ENCODE measurements at regions not wholly inside any gene's neighbourhood (a gene's known extent, or its start where the extent isn't known, plus 50 kb on each side); places are given as distances from the start of the nearest gene placed in this dataset.

DNA sequence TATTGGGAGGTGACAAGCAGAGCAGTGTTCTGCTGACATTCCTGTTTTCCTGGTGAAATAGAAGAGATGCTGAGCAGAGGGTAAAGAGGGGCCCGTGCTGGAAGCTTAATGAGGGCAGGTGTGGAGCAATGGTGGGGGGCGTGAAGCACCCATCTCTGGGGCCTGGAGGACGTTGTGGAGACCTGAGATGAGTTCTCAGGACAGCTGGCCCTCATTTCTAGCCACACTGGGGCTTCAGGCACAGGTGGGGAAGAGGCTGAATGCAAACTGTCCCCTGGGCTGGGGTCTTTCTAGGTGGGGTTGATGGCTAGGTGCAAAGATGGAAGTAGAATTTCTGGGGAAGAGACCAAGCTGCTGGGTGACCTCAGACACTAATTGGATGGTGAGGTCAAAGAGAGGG lies 274.2 kb upstream of the TCERG1L start:
- DNase-seq, result no peak

DNA sequence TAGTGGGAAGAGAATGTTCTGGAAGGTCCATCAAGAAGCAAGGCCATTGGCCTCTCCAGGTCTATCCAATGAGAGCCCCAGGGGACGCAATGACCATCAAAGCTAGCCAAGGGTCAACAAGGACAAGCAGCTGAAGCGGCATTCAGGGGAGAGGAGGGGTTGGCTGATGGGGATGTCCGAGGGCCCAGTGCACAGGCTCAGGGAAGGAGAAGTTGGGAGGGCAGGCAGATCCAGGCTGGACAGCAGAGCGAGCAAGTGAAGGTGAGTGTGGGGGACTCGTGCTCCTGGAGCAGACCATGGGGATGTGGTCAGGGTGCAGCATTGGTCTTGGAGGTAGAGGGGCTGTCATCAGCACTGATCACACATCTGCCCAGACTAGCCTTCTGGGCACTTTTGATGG lies 275.4 kb upstream of the TCERG1L start:
- no peak for DNase-seq

DNA sequence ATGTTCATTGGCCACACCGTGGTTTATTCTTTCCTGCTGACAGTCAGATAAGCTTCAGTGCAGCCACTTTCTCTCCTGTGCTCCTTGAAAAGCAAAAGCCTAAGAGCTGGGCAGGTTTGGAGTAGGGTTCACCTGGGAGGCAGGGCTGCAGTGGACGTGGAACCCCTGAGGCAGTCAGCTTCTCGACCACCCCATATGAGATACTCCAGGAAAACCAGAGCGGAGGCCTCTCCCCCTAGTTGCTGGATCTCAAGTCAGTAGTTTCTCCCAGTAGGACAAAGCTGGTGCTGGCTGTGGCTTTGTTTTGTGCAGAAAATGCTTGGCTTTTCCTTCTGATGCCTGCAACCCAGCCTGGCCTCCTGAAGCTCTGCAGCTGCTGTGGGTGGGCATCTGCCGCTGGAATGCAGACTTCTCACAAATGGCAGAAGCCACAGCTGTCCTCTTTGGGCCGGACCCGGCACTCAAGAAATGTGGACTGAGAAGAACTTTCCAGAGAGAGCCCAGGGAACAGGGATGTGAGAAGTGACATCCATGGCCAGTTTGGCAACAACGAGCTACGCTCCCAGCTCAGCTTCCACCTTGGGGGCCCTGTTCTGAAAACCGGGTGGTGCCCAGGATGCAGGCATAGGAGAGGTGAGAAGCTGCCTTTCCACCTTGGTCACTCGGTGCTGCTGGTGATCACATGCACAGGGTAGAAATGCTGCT lies 276.6 kb upstream of the TCERG1L start:
- DNase-seq, result no peak

DNA sequence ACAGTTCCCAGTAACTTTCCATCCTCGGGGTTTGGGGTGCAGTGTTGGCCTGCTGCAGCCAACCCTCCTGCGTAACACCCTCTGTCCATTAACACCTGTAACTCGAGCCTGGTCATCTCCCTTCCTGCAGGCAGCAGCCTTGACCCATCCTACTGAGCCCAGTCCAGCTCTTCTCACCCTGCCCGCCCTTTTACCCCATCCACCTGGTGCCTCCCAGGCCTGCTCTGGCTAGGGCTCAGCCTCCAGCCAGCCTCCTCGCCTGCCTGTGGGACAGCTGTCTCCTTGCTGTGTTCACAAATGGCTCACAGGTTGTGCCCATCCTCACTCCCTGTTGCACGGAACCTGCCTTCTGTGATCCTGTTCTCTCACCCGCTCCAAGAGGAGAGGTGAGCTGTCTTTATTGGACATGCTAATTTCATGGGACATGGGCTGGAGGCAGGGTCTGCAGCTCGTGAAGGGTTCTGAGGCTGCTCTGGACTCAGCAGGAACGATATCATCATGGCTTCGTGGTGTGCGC lies 277.2 kb upstream of the TCERG1L start:
- DNase-seq, result no peak

DNA sequence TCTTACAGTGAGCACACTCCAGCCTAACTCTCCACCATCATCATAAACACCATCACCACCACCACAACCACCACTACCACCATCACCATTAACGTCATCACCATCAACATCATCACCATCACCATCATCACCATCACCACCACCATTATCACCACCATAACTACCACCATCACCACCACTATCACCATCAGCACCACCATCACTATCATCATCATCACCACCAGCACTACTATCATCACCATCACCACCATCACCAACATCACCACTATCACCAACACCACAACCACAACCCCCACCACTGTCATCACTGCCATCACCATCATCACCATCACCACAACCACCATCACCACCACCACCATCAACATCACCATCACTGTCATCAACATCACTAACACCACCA lies 279.0 kb upstream of the TCERG1L start:
- no peak for DNase-seq

DNA sequence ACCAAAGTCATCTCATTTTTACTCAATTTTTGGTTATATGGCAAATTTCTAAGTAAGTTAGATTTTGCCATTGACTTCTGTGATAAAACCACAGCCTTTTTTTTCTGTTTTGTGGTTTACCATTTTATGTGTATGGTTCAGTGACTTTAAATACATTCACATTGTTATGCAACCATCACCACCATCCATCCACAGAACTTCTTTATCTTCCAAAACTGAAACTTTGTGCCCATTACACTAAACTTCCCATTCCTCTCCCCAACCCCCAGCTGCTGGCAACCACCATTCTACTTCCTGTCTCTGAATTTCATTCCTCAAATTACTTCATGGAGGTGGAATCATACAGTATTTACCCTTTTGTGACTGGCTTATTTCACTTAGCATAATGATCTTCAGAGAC lies 280.4 kb upstream of the TCERG1L start:
- no peak for DNase-seq

DNA sequence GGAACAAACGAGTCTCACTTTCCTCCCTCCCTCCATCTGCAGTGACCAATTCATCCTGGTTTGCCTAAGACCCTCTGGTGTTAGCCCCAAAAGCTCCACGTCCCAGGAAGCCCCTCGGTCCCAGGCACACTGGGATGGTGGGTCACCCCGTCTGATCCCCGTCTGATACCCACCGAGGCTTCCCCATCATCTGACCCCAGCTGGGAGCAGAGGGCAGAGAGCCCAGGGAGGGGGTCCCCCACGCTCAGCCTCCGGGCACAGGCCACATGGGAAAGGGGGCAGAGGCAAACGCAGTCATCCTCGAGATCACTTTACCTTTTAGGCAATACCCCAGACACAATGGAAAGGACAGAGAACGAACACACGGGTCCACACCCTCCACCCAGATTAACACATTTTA lies 291.6 kb upstream of the PPP2R2D start:
- DNase-seq, result no peak

DNA sequence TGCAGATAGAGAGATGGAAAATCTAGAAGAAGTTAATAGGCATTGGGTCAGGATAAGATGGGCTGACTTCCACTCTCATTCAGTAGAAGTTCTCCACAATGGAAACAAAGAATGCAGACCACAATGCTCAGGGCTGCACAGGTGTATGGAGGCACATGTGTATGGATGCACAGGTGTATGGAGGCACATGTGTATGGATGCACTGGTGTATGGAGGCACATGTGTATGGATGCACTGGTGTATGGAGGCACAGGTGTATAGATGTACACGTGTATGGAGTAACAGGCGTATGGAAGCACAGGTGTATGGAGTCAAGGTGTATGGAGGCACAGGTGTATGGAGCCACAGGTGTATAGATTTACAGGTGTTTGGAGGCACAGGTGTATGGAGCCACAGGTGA lies 285.7 kb upstream of the PPP2R2D start:
- no peak for DNase-seq

DNA sequence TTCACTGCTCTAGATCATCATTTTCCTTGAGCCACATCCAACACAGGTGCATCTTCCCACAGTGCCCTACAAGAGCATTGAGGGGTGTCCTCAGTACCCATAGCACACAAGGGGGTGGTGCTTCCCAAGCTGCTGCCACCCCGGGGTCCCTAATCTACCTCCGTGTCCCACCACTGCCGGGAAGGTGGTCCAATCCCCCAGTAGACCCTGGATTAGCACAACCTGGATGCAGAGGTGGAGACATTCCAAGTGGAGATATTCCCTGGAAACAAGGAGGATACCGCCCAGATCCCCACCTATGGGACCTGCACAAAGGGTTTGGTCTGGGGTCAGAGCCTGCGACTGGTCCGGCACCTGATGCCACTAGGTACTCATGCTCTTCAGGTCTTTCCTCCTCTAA lies 284.8 kb upstream of the PPP2R2D start:
- DNase-seq, result no peak

DNA sequence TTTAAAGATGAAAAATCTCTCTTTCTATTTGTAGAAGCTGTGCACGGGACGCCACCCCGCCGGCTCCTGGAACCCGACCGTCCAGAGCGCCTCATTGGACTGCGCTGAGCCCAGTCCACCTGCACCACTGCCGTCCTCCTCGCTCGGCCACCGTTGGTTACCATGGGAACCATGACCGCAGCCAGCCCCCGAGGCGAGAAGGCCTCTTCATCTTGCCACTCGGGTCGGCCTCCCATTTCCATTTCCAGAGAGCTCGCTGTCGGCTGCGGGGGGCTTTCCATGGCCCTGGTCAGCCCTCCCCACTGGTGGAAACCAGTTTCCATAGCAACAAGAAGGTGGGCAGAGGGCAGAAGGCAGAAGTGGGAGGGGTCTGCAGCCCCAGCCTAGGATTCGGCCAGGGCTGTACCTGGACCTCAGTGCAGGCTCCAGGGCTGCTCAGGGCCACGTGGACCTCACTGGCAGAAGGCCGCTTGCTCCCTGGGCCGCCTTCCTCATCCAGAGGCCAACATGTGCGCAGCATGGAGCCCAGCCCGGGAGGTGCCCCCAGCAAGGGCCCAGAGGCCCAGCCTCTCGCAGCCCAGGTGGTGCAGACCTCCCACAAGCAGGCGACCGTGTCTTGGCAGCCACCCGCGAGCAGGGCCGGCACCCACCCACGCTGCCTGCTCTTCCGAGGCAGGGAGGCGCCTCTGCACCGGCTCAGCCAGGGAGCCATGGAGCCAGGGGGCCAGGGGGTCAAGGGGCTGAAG lies 283.5 kb upstream of the PPP2R2D start:
- no peak for DNase-seq

DNA sequence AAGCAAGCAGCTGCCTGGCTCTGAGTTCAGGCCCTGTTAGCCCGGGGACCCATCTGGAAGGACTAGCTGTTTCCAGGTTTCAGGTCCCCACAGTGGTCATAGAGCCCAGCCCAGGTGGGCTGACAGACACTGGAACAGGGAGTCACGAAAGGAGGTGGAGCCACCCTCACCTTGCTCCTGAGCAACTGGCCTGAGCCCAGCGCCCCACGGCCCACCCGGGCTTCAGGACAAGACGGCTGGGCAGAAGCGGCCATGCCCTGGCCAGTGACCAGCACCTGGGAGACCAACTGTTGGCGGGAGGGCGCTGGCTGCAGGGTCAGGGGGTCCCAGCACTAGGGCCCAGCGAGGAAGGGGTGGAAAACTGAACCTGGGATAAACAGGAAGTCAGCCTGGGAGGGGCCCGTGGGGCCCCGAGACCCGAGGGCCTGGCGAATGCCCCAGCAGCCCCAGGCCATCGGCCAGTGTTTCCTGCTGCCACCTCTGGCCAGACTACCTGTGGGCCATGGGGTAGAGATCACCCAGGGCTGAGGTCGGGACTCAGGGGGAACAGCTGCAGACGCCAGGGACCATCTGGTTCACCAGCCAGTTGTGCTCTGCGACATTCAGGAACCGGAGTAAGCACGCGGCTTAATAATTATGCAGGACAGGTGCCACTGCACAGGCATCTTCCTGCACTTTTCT lies 282.1 kb upstream of the PPP2R2D start:
- DNase-seq, result no peak

DNA sequence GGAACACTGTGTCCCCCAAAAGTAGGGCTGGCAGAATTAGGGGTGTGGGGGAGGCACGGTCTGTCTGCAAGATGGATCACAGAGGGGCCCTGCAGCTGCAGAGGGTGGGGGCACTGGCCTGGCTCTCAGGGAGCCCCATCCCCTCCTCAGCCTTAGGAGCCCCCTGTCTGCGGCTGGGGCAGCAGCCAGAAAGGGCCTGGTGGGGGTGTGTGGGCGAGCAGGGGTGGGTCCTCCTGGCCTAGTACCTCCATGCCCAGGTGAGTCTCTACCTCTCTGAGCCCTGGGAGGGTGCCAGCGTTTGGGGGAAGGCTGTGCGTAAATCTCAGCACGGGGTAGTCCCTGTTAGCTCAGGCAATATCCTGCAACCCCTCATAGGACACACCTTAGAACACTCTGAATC lies 280.5 kb upstream of the PPP2R2D start:
- no peak for DNase-seq

DNA sequence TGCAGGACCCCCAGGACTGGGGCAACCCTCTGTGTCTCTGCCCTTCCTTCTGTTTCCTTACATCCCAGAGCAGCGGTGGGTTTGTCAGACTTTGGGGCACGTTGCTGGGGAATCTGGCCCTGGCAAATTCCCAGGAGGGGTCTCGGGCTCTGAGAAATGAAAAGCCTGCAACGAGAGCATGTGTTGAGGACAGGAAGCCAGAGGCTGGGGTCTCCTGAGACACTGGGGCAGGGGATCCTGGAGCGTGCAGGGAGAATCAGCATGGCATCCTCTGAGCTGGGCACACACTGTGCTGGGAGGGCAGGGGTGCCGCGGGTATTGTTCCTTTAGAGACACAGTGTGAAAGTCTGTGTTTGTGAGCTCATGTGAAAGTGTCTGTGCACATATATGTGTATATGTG lies 279.9 kb upstream of the PPP2R2D start:
- no peak for DNase-seq

DNA sequence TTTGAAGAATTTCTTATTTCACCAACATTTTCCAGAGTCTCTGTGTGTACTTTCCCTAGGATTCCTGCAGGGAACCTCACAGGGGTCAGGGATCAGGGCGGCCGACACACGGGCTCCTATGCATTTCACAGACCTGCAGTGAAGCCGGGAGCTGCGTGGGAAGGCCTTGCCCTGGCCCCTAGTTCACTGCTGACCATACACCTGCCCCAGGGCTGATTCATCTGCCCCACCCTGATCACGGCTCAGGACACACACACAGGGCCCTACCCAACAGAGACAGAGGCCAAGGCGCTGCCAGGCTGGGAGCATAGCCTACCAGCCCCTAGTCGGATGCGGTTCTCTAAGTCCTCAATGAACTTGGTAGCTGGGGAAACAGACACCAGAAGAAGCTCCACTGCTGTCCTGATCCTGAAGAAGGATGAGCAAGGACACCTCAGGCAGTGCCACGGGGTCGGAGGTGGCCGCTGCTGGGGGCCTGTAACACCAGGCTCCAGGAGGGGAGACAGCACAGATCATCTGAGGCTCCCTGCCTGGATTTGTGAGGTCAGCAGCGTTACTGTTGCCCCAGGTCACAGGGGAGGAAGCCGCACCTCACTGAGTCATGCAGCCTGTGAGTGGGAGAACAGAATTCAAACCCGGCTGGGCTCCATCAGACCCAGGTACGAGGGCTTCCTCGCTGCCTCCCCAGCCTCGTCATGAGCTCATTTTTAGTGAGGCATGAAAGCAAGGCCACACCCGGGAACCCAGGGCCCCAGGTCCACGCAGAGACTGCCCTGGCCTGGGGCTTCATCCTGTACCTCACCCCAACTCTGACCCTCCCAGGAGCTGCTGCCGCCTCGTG lies 278.8 kb upstream of the PPP2R2D start:
- DNase-seq, result no peak

DNA sequence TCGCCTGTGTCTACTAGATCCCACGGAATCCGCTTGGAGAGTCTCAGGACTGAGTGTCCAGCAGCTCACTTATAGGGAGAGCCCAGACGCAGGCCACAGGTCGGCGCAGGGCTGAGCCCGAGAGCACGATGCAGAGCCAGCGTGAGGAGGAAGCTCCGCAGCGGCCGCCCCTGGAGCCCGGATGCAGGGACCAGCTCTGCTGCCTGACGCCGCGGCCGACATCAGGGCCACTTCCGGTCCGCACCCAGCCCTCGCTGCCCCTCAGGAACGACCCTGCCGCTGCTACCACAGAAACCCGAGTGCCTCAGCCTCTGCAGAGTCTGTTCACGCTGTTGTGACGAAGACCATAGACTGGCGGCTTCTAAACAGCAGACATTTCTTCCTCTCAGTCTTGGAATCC lies 275.8 kb upstream of the PPP2R2D start:
- no peak for DNase-seq

DNA sequence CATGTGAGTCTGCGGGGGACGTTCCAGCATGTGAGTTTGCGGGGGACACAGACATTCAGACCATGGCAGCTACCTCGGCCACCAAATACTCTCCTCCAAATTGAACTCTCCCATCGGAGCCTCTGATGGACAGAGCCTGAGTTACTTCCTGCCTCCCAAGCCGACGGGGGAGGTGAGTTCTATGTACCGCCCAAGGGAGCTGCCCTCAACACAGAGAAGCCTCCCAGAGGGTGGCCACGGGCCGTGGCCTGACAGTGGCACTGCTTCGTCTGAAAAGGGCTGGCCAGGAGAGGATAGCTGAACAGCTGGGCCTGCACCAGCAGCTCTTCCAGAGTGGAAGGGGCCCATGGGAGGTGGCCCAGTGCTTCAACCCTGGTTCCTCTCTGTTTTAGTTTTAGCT lies 274.5 kb upstream of the PPP2R2D start:
- DNase-seq, result no peak

DNA sequence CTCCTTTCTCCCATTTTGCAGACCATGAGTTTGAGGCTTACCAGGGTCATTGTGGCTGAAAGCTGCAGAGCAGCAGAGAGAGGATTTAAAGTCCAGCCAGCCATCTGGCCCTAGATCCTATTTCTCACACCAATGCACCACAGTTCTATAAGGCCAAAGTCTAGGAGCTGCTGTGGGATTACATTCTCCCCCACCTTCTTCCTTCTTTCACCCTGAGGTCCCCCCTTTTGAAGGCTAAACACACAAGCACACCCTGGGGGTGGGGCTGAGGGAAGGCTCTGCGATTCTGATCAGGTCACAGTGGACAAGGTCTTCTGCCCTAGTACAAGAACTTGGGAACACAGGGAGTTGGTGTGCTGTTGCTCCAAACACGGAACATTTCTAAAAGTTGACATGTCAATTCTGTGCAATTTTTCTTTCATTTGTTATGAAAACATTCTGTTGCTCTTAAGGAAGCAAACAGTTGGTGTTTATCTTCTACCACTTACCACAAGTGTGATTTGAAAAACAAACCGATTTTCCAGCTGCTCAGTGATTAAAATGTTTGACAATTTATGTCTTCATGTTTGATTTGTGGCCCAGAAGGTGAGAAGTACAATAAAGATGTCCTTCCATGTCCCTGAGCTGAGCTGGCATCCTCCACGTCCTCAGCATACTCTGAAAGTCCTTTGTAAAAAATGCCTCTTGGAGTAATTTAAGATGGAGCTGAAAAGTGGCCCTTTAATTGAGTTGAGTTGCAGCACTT lies 271.6 kb upstream of the PPP2R2D start:
- DNase-seq, result no peak

DNA sequence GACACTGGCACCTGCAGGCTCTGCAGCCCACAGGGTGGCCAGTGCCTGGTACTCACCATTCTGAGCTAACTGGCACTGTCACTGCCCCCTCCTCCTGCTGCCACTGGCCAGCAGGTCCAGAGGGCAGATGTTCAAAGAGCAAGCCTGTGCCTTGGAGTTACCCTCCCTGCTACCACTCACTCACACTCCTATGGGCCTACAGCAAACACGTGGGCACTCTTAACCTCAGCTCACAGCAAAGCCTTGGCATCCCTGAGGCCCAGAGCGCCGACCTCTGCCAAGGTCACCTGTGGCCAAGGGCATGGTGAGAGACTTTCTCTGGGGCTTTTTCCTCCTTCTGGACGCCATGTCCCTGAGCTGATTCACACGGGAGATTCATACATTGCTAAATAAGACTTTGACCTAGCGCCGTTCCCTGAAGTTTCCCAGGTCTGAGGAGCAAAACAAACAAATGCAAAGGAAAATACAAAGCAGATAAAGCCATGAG lies 270.0 kb upstream of the PPP2R2D start:
- no peak for DNase-seq

DNA sequence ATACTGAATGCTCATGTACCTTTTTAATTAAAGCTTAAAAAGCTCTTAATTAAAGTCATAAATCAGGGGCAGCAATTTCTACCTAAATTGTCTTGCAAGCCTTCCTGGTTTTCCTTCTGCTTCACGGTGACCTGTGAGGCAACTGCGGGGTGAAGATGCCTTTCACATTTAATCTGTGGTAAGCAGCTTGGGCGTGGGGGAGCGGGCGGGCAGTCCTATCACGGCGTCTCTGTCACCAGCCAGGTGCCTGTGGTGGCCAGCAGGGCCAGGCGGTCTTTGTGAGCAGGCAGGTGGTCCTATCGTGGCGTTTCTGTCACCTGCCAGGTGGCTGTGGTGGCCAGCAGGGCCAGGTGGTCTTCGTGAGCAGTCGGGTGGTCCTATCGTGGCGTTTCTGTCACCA lies 269.2 kb upstream of the PPP2R2D start:
- no peak for DNase-seq

DNA sequence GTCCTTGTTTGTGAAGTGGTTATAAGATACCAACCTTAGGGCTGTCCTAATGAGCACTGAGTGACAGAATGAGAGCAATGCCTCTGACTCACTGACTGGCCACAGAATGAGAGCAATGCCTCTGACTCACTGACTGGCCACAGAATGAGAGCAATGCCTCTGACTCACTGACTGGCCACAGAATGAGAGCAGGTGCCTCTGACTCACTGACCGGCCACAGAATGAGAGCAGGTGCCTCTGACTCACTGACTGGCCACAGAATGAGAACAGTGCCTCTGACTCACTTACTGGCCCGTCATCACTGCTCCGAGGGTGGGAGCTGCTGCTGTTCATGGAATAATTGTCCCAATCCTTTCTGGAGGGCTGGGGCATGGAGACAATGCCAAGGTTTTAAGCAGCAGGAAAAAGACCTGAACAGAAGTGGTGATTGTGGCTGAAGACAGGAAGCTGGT lies 265.2 kb upstream of the PPP2R2D start:
- DNase-seq, result no peak

DNA sequence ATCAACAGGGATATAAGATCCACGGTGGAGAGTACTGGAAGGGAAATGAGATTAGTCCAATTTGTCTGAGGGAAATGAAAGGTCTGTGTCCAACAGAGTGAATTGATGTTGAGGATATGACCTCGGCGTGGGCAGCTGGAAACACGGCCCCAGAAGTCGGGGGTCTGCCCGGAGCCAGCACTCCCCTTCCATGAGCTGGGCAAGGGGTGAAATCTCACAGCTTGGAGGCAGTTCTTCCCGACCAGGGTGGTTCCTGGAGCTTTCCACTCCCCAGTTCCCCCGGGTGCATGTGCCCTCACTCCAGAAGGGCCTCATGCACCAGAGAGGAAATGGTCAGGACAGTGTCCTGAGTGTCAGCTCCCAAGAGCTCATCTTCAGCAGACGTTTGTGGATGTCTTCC lies 264.7 kb upstream of the PPP2R2D start:
- no peak for DNase-seq

Measured in EL (cell line).